Testis (tissue), 2 donors: ENCODE measurements at regions not wholly inside any gene's neighbourhood (a gene's known extent, or its start where the extent isn't known, plus 50 kb on each side); places are given as distances from the start of the nearest gene placed in this dataset.

Experiments used
- CTCF ChIP-seq, 3 experiments: fragments of 450-650 bp in 2 of 3; fragments of 200-600 bp in 1 of 3; sonication (generic) in 1 of 3; IDR thresholded peaks; one replicate each; pipeline ENCODE4 v1.5.1; 2016 to 2019; ENCODE audit warnings: antibody characterized with exemption in 3 of 3, mild to moderate bottlenecking in 2 of 3, moderate library complexity in 1 of 3
- POLR2A ChIP-seq: fragments of 450-650 bp; IDR thresholded peaks from one replicate; pipeline ENCODE4 v1.6.1; 2017; ENCODE audit warnings: antibody characterized with exemption, mild to moderate bottlenecking, moderate library complexity

- TF ChIP-seq POLR2A (no peak), CTCF (IDR thresholded peaks at IDR 0.05) (no peak)
These were observed 293.5 kb upstream of the CNR1 start for GRCh38 chr6:88459643-88460042.
